Right kidney (tissue), 1 donor: ENCODE measurements at regions not wholly inside any gene's neighbourhood (a gene's known extent, or its start where the extent isn't known, plus 50 kb on each side); places are given as distances from the start of the nearest gene placed in this dataset.

ENCODE experiments used
- DNase-seq: peaks from one replicate; pipeline ENCODE4 v3.0.0-alpha.2; 2016

GRCh38 chr18:56168049-56168781 lies 470.2 kb downstream of the TXNL1 start:
- no peak for DNase-seq

GRCh38 chr18:56167366-56167765 lies 471.0 kb downstream of the TXNL1 start:
- no peak for DNase-seq

GRCh38 chr18:56166914-56167313 lies 471.5 kb downstream of the TXNL1 start:
- DNase-seq, result no peak

GRCh38 chr18:56165601-56166355 lies 472.6 kb downstream of the TXNL1 start:
- DNase-seq, result no peak

GRCh38 chr18:56162311-56163265 lies 475.8 kb downstream of the TXNL1 start:
- DNase-seq, result no peak

GRCh38 chr18:56161566-56162260 lies 476.7 kb downstream of the TXNL1 start:
- no peak for DNase-seq

- no peak for DNase-seq
Observed at GRCh38 chr18:56158676-56159075, 479.7 kb downstream of the TXNL1 start.

- no peak for DNase-seq
Observed at GRCh38 chr18:56157541-56157940, 480.9 kb downstream of the TXNL1 start.

GRCh38 chr18:56152551-56153310 lies 485.7 kb downstream of the TXNL1 start:
- DNase-seq, result peak; percentile 49

- no peak for DNase-seq
Observed at GRCh38 chr18:56148373-56148772, 490.0 kb downstream of the TXNL1 start.

- DNase-seq, result no peak
Observed at GRCh38 chr18:56146565-56146964, 491.8 kb downstream of the TXNL1 start.

- no peak for DNase-seq
Observed at GRCh38 chr18:56142001-56142400, 496.4 kb downstream of the TXNL1 start.

- no peak for DNase-seq
Observed at GRCh38 chr18:56139792-56140254, 498.6 kb downstream of the TXNL1 start.

- no peak for DNase-seq
Observed at GRCh38 chr18:56139372-56139771, 499.0 kb downstream of the TXNL1 start.

- no peak for DNase-seq
Observed at GRCh38 chr18:56136105-56136504, 502.3 kb downstream of the TXNL1 start.

GRCh38 chr18:56130481-56130880 lies 507.9 kb downstream of the TXNL1 start:
- no peak for DNase-seq

GRCh38 chr18:56128153-56128791 lies 510.1 kb downstream of the TXNL1 start:
- DNase-seq, result no peak

- DNase-seq, result no peak
Observed at GRCh38 chr18:56127322-56128099, 510.9 kb downstream of the TXNL1 start.

- no peak for DNase-seq
Observed at GRCh38 chr18:56124186-56124585, 514.2 kb downstream of the TXNL1 start.

- DNase-seq, result no peak
Observed at GRCh38 chr18:56121669-56122068, 516.7 kb downstream of the TXNL1 start.
